H1 (cell line): ENCODE measurements at regions not wholly inside any gene's neighbourhood (a gene's known extent, or its start where the extent isn't known, plus 50 kb on each side); places are given as distances from the start of the nearest gene placed in this dataset.

Source experiments
- ATF3 ChIP-seq: IDR thresholded peaks from 2 replicates; pipeline ENCODE4 v1.6.1; 2011; ENCODE audit warnings: low read depth, mild to moderate bottlenecking, low read length; ENCODE audit not compliant: insufficient read depth
- CHD7 ChIP-seq: fragments of 300-600 bp; sonication (generic); IDR thresholded peaks from 2 replicates; pipeline ENCODE4 v1.7.1; 2012; ENCODE audit warnings: low read length, moderate library complexity, mild to moderate bottlenecking, inconsistent platforms; ENCODE audit not compliant: insufficient replicate concordance
- E2F6 ChIP-seq: IDR thresholded peaks from 2 replicates; pipeline ENCODE4 v1.6.1; 2012; ENCODE audit warnings: inconsistent platforms
- EZH2 ChIP-seq: fragments of 200-600 bp; sonication (generic); IDR thresholded peaks from 2 replicates; pipeline ENCODE4 v1.7.1; 2012; ENCODE audit warnings: low read depth, mild to moderate bottlenecking, moderate library complexity, low read length, inconsistent platforms; ENCODE audit not compliant: severe bottlenecking
- SP4 ChIP-seq: IDR thresholded peaks from 2 replicates; pipeline ENCODE4 v1.6.1; 2012; ENCODE audit warnings: low read length, inconsistent platforms
- TAF1 ChIP-seq: IDR thresholded peaks from 2 replicates; pipeline ENCODE4 v1.6.1; 2011; ENCODE audit warnings: mild to moderate bottlenecking, low read depth, low read length
- TAF7 ChIP-seq: optimal IDR thresholded peaks from 2 replicates; pipeline ENCODE3; 2011; ENCODE audit warnings: low read depth, mild to moderate bottlenecking, inconsistent platforms, low read length, moderate library complexity, borderline replicate concordance
- YY1 ChIP-seq: IDR thresholded peaks from 2 replicates; pipeline ENCODE4 v1.6.1; 2011; ENCODE audit warnings: low read depth, mild to moderate bottlenecking, low read length

DNA sequence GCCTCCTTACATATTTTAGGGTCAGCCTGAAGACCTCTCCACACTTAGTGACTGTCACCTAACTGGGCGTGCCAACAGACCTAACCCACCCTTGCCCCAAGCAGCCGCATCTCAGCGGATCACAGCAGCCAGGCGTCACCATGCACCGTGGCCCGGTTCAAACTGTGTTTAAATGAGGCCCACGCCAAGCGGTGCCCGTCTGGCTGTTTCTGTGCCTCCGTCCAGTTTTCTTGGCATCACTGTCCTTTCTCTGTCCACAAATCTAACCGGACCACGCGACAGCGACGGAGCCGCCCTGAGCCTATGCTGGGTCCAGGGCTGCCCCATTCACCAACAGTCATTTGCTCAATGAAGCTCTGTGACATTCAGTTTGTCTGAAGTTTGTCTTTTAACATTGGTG, 393.3 kb downstream of the THBS2 start (continued):
- no peak for TF ChIP-seq CHD7
- TF ChIP-seq ATF3 = no peak
- no peak for TF ChIP-seq SP4
- no peak for TF ChIP-seq TAF1
- TF ChIP-seq YY1 = no peak
- no peak for TF ChIP-seq EZH2
- TF ChIP-seq E2F6 = no peak
- no peak for TF ChIP-seq TAF7
